Spleen (tissue), 7 donors: ENCODE measurements at regions not wholly inside any gene's neighbourhood (a gene's known extent, or its start where the extent isn't known, plus 50 kb on each side); places are given as distances from the start of the nearest gene placed in this dataset.

Source experiments
- CTCF ChIP-seq, 11 experiments: fragments of 200-600 bp in 7 of 11; fragments of 450-650 bp in 4 of 11; sonication (generic) in 4 of 11; IDR thresholded peaks in 8 of 11; conservative IDR thresholded peaks in 3 of 11; 1 replicate in 7 of 11; 2 replicates in 4 of 11; pipeline versions ENCODE4 v1.4.0 to v1.8.0; 2016 to 2021; ENCODE audit warnings: antibody characterized with exemption in 11 of 11, inconsistent platforms in 4 of 11, mild to moderate bottlenecking in 1 of 11
- POLR2A ChIP-seq, 3 donors: fragments of 450-650 bp; IDR thresholded peaks; one replicate each; pipeline ENCODE4 v1.5.1; 2017; ENCODE audit warnings: antibody characterized with exemption in 3 of 3, mild to moderate bottlenecking in 1 of 3
- donor health status: DM: no; HTN: no; CAD: no; lungs with moderate emphysema.
- donor health status: DM: no; HTN: no; CAD: no.
- donor health status: DM: no; HTN: no; CAD: no.

GRCh38 chr12:105480162-105480561, 149.7 kb downstream of the C12orf75 start:
- TF ChIP-seq CTCF (IDR thresholded peaks at IDR 0.05 in 8 of 11, conservative IDR thresholded peaks at IDR 0.05 in 3 of 11) (no peak), POLR2A (IDR thresholded peaks at IDR 0.05) (no peak)
